Esophagus muscularis mucosa (tissue), 4 donors: ENCODE measurements at regions not wholly inside any gene's neighbourhood (a gene's known extent, or its start where the extent isn't known, plus 50 kb on each side); places are given as distances from the start of the nearest gene placed in this dataset.
A peak's percentile ranks its signal among the peaks of the same experiment; 100 is the strongest.

Experiments used
- DNase-seq: peaks from one replicate; pipeline ENCODE4 v3.0.0-alpha.2; 2017; ENCODE audit errors: extremely low spot score
- H3K27ac ChIP-seq, 4 donors: fragments of 200-600 bp; sonication (generic); replicated peaks in 1 of 4; 1 replicate in 3 of 4; 2 replicates in 1 of 4; pipeline ENCODE4 v1.5.1; 2016 to 2019; ENCODE audit warnings: mild to moderate bottlenecking in 1 of 4
- H3K27me3 ChIP-seq, 4 donors: fragments of 200-600 bp; sonication (generic); one replicate each; pipeline versions ENCODE4 v1.5.1 to v1.6.0; 2016 to 2019
- H3K36me3 ChIP-seq, 4 donors: fragments of 200-600 bp; sonication (generic); one replicate each; pipeline ENCODE4 v1.5.1; 2016 to 2019
- H3K4me1 ChIP-seq, 4 donors: fragments of 200-600 bp; sonication (generic); one replicate each; pipeline ENCODE4 v1.5.1; 2016 to 2019
- H3K4me3 ChIP-seq, 4 donors: fragments of 200-600 bp; sonication (generic); 1 replicate in 2 of 4; 2 replicates in 2 of 4; pipeline ENCODE4 v1.5.1; 2016 to 2019; ENCODE audit warnings: mild to moderate bottlenecking in 4 of 4, moderate library complexity in 1 of 4
- H3K9me3 ChIP-seq, 4 donors: fragments of 200-600 bp; sonication (generic); 1 replicate in 3 of 4; 2 replicates in 1 of 4; pipeline ENCODE4 v1.5.1; 2016 to 2019
- CTCF ChIP-seq, 3 experiments: fragments of 200-600 bp in 2 of 3; fragments of 450-650 bp in 1 of 3; sonication (generic) in 2 of 3; IDR thresholded peaks; one replicate each; pipeline ENCODE4 v1.5.1; 2017 to 2019; ENCODE audit warnings: antibody characterized with exemption in 3 of 3, mild to moderate bottlenecking in 2 of 3, moderate library complexity in 1 of 3
- EP300 ChIP-seq: sonication (generic); formaldehyde crosslinking; IDR thresholded peaks from one replicate; pipeline ENCODE4 v1.6.1; 2017; ENCODE audit warnings: antibody characterized with exemption
- POLR2A ChIP-seq: fragments of 450-650 bp; IDR thresholded peaks from one replicate; pipeline ENCODE4 v1.6.1; 2017; ENCODE audit warnings: antibody characterized with exemption, moderate library complexity, mild to moderate bottlenecking, low read depth
- POLR2AphosphoS5 ChIP-seq, 2 donors: sonication (generic); formaldehyde crosslinking; IDR thresholded peaks; one replicate each; pipeline ENCODE4 v1.6.1; 2017; ENCODE audit warnings: antibody characterized with exemption in 2 of 2
- WGBS: methylation state at CpG from one replicate; pipeline ENCODE4 v1.1.5; 2018; 5-methylcytosine and 5-hydroxymethylcytosine counted together
- intact Hi-C: fragments of 100-400 bp; cut with DNase I; formaldehyde crosslinking; loops from one replicate; pipeline ENCODE4 v1.15.1; 2023

- Histone ChIP-seq H3K4me1 (peaks cover 0 to 11% (median 7%) of the 10 kb centered on the region in 4 donors), H3K36me3 (no peaks in the 10 kb centered on the region), H3K9me3 (no peaks in the 10 kb centered on the region), H3K4me3 (no peak overlapping the region), H3K27ac (no peak overlapping the region), H3K27me3 (no peaks in the 10 kb centered on the region)
- intact Hi-C loops = no loop called here
- no peak for DNase-seq
- 97% methylated on average over 3 of the region's 3 CpGs for WGBS
- TF ChIP-seq POLR2A = no peak
- TF ChIP-seq EP300 = no peak
Measured at GRCh38 chr9:16328349-16328748, 542.1 kb downstream of the BNC2 start.

GRCh38 chr9:16329671-16330113, 540.8 kb downstream of the BNC2 start:
- no peaks in the 10 kb centered on the region for H3K9me3 ChIP-seq
- WGBS = 62% methylated on average over 6 of the region's 9 CpGs
- TF ChIP-seq POLR2A = no peak
- no peaks in the 10 kb centered on the region for H3K27me3 ChIP-seq
- H3K4me3 ChIP-seq = no peak overlapping the region
- DNase-seq = no peak
- no peaks in the 10 kb centered on the region for H3K36me3 ChIP-seq
- H3K4me1 ChIP-seq = peaks cover 0 to 11% (median 7%) of the 10 kb centered on the region in 4 donors
- intact Hi-C loops = no loop called here
- peak overlapping the region in 1 of 4 donors; percentile 29 for H3K27ac ChIP-seq

- peak overlapping the region in 1 of 4 donors; percentile 31 for H3K27ac ChIP-seq
- TF ChIP-seq POLR2A = no peak
- no peak for TF ChIP-seq CTCF (IDR thresholded peaks at IDR 0.05)
- TF ChIP-seq EP300 = no peak
- TF ChIP-seq POLR2AphosphoS5 (IDR thresholded peaks at IDR 0.05) = no peak
- no peak for DNase-seq
- no peaks in the 10 kb centered on the region for H3K9me3 ChIP-seq
- intact Hi-C loops = no loop called here
- no peaks in the 10 kb centered on the region for H3K27me3 ChIP-seq
- no peaks in the 10 kb centered on the region for H3K36me3 ChIP-seq
- WGBS = 96% methylated on average over 2 of the region's 2 CpGs
- peaks cover 0 to 16% (median 12%) of the 10 kb centered on the region in 4 donors for H3K4me1 ChIP-seq
- H3K4me3 ChIP-seq = no peak overlapping the region
Measured at GRCh38 chr9:16331031-16331430, 539.4 kb downstream of the BNC2 start.

- Histone ChIP-seq H3K4me1 (peaks cover 0 to 19% (median 15%) of the 10 kb centered on the region in 4 donors), H3K27me3 (no peaks in the 10 kb centered on the region), H3K9me3 (no peaks in the 10 kb centered on the region), H3K27ac (peak overlapping the region in 1 of 4 donors; percentile 31), H3K36me3 (no peaks in the 10 kb centered on the region), H3K4me3 (no peak overlapping the region)
- no peak for TF ChIP-seq EP300
- no peak for TF ChIP-seq CTCF (IDR thresholded peaks at IDR 0.05)
- TF ChIP-seq POLR2A = no peak
- TF ChIP-seq POLR2AphosphoS5 (IDR thresholded peaks at IDR 0.05) = no peak
- 83% methylated on average over 5 of the region's 5 CpGs for WGBS
- no peak for DNase-seq
- intact Hi-C loops = no loop called here
Measured at GRCh38 chr9:16331527-16331926, 538.9 kb downstream of the BNC2 start.

GRCh38 chr9:16333691-16334090, 536.8 kb downstream of the BNC2 start:
- intact Hi-C loops = no loop called here
- WGBS = 79% methylated on average over 6 of the region's 7 CpGs
- TF ChIP-seq EP300 = no peak
- no peak for TF ChIP-seq POLR2AphosphoS5 (IDR thresholded peaks at IDR 0.05)
- TF ChIP-seq CTCF (IDR thresholded peaks at IDR 0.05) = no peak
- no peak for TF ChIP-seq POLR2A
- DNase-seq = no peak
- Histone ChIP-seq H3K9me3 (no peaks in the 10 kb centered on the region), H3K27ac (no peak overlapping the region), H3K36me3 (no peaks in the 10 kb centered on the region), H3K27me3 (no peaks in the 10 kb centered on the region), H3K4me1 (peaks cover 0 to 29% (median 16%) of the 10 kb centered on the region in 4 donors), H3K4me3 (no peak overlapping the region)
